Hepatocyte (in vitro differentiated cells): ENCODE measurements at regions not wholly inside any gene's neighbourhood (a gene's known extent, or its start where the extent isn't known, plus 50 kb on each side); places are given as distances from the start of the nearest gene placed in this dataset. TPM values are rescaled to one million over a fixed set of nuclear protein-coding genes. Genes with fewer than 3 reads are reported as not detected.

Experiments
- DNase-seq: peaks from one replicate; pipeline ENCODE4 v3.0.0-alpha.2; 2016; ENCODE audit warnings: low spot score
- H2AFZ ChIP-seq: fragments of 200-600 bp; sonication (generic); 2 replicates; pipeline ENCODE4 v1.6.0; 2016; ENCODE audit warnings: antibody characterized with exemption, mild to moderate bottlenecking
- H3K27ac ChIP-seq: fragments of 200-600 bp; sonication (generic); 2 replicates; pipeline ENCODE4 v1.5.1; 2016; ENCODE audit warnings: mild to moderate bottlenecking
- H3K27me3 ChIP-seq: fragments of 200-600 bp; sonication (generic); 2 replicates; pipeline ENCODE4 v1.6.1; 2016
- H3K36me3 ChIP-seq: fragments of 200-600 bp; sonication (generic); replicated peaks from 2 replicates; pipeline ENCODE4 v1.5.1; 2016; ENCODE audit warnings: low read depth; ENCODE audit not compliant: insufficient read depth
- H3K4me1 ChIP-seq: fragments of 200-600 bp; sonication (generic); 2 replicates; pipeline ENCODE4 v1.5.1; 2016; ENCODE audit warnings: mild to moderate bottlenecking, moderate library complexity; ENCODE audit not compliant: insufficient read depth
- H3K4me2 ChIP-seq: fragments of 200-600 bp; sonication (generic); 2 replicates; pipeline ENCODE4 v1.6.0; 2016
- H3K4me3 ChIP-seq: fragments of 200-600 bp; sonication (generic); 2 replicates; pipeline ENCODE4 v1.5.1; 2016; ENCODE audit warnings: mild to moderate bottlenecking
- H3K79me2 ChIP-seq: fragments of 200-600 bp; sonication (generic); 2 replicates; pipeline ENCODE4 v1.6.0; 2017; ENCODE audit warnings: mild to moderate bottlenecking
- H3K9me2 ChIP-seq: fragments of 200-600 bp; sonication (generic); replicated peaks from 2 replicates; pipeline ENCODE4 v1.6.0; 2017; ENCODE audit warnings: mild to moderate bottlenecking; ENCODE audit not compliant: insufficient read depth
- H3K9me3 ChIP-seq: fragments of 200-600 bp; sonication (generic); 2 replicates; pipeline ENCODE4 v1.5.1; 2016; ENCODE audit warnings: low read depth, mild to moderate bottlenecking
- H4K20me1 ChIP-seq: fragments of 200-600 bp; sonication (generic); 2 replicates; pipeline ENCODE4 v1.6.0; 2016; ENCODE audit warnings: mild to moderate bottlenecking; ENCODE audit not compliant: insufficient read depth, poor library complexity, severe bottlenecking
- CTCF ChIP-seq: fragments of 200-600 bp; sonication (generic); IDR thresholded peaks from 2 replicates; pipeline ENCODE4 v1.5.1; 2016; ENCODE audit warnings: antibody characterized with exemption, mild to moderate bottlenecking; ENCODE audit not compliant: poor library complexity
- EZH2 ChIP-seq: fragments of 200-600 bp; sonication (generic); IDR thresholded peaks from 2 replicates; pipeline ENCODE4 v1.6.1; 2016; ENCODE audit warnings: antibody characterized with exemption, mild to moderate bottlenecking, borderline replicate concordance
- EZH2phosphoT487 ChIP-seq: fragments of 200-600 bp; sonication (generic); IDR thresholded peaks from one replicate; pipeline ENCODE4 v1.6.1; 2018; ENCODE audit warnings: antibody characterized with exemption, mild to moderate bottlenecking, low read depth, moderate library complexity; ENCODE audit not compliant: unreplicated experiment, severe bottlenecking
- WGBS: methylation state at CpG from one replicate; pipeline ENCODE4 v1.1.6; 2016; ENCODE audit warnings: low lambda C conversion rate; ENCODE audit errors: missing lambda C conversion rate; 5-methylcytosine and 5-hydroxymethylcytosine counted together
- small RNA-seq: library from RNA; depleted of rRNA; stranded (forward); fragments of <200 nt; gene quantifications from one replicate; pipeline ENCODE3, GENCODE V24; 2014

- H3K9me2 ChIP-seq, result no peaks in the 10 kb centered on the region
- H3K4me1 ChIP-seq, result peaks cover 7% of the 10 kb centered on the region
- H3K4me2 ChIP-seq, result no peak overlapping the region
- no peak overlapping the region for H2AFZ ChIP-seq
- no peaks in the 10 kb centered on the region for H3K27me3 ChIP-seq
- H4K20me1 ChIP-seq, result no peaks in the 10 kb centered on the region
- H3K4me3 ChIP-seq, result no peak overlapping the region
- no peak overlapping the region for H3K27ac ChIP-seq
- TF ChIP-seq EZH2phosphoT487 (no peak), EZH2 (no peak), CTCF (no peak)
- H3K9me3 ChIP-seq, result no peaks in the 10 kb centered on the region
- no peak for DNase-seq
- H3K36me3 ChIP-seq, result no peaks in the 10 kb centered on the region
- no peaks in the 10 kb centered on the region for H3K79me2 ChIP-seq
- 96% methylated on average over 20 of the region's 20 CpGs for WGBS
These were observed 51.0 kb upstream of the CD93 start for GRCh38 chr20:23136893-23137745.

GRCh38 chr20:23135449-23136420 lies 49.6 kb upstream of the CD93 start:
- Histone ChIP-seq H2AFZ (no peak overlapping the region), H3K4me3 (no peak overlapping the region), H3K27ac (no peak overlapping the region)

More at GRCh38 chr20:23135449-23136420, 49.6 kb upstream of the CD93 start:
- 93% methylated on average over 8 of the region's 8 CpGs for WGBS
- no peak for DNase-seq
- no peaks in the 10 kb centered on the region for H3K27me3 ChIP-seq
- H3K4me2 ChIP-seq, result no peak overlapping the region
- no peaks in the 10 kb centered on the region for H3K79me2 ChIP-seq
- no peaks in the 10 kb centered on the region for H3K9me2 ChIP-seq
- no peaks in the 10 kb centered on the region for H4K20me1 ChIP-seq
- peaks cover 7% of the 10 kb centered on the region for H3K4me1 ChIP-seq
- TF ChIP-seq EZH2phosphoT487, result no peak
- TF ChIP-seq EZH2, result no peak
- TF ChIP-seq CTCF, result no peak
- H3K9me3 ChIP-seq, result no peaks in the 10 kb centered on the region
- H3K36me3 ChIP-seq, result no peaks in the 10 kb centered on the region

Small RNA genes lying in the stretch of these regions (small RNA-seq; reads per million reads assigned to genes)
- not detected for gene RNA5SP478
